ENCODE measurements at regions not wholly inside any gene's neighbourhood (a gene's known extent, or its start where the extent isn't known, plus 50 kb on each side); places are given as distances from the start of the nearest gene placed in this dataset.

GRCh38 chr11:93073508-93074280, 104.2 kb downstream of the MTNR1B start:
- TF ChIP-seq, protein P1, sequence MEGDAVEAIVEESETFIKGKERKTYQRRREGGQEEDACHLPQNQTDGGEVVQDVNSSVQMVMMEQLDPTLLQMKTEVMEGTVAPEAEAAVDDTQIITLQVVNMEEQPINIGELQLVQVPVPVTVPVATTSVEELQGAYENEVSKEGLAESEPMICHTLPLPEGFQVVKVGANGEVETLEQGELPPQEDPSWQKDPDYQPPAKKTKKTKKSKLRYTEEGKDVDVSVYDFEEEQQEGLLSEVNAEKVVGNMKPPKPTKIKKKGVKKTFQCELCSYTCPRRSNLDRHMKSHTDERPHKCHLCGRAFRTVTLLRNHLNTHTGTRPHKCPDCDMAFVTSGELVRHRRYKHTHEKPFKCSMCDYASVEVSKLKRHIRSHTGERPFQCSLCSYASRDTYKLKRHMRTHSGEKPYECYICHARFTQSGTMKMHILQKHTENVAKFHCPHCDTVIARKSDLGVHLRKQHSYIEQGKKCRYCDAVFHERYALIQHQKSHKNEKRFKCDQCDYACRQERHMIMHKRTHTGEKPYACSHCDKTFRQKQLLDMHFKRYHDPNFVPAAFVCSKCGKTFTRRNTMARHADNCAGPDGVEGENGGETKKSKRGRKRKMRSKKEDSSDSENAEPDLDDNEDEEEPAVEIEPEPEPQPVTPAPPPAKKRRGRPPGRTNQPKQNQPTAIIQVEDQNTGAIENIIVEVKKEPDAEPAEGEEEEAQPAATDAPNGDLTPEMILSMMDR (conservative IDR thresholded peaks at IDR 0.05) = no peak
- no peak for TF ChIP-seq EZH2 (IDR thresholded peaks at IDR 0.05; ENCODE audit: low read depth)
